GM18951 (cell line): ENCODE measurements at regions not wholly inside any gene's neighbourhood (a gene's known extent, or its start where the extent isn't known, plus 50 kb on each side); places are given as distances from the start of the nearest gene placed in this dataset.
"Not testable (repeated sequence)": the region's sequence is repeated elsewhere in the genome, so short reads cannot be mapped to it uniquely, and the experiment has no call there.

Source experiments
- POLR2A ChIP-seq: IDR thresholded peaks from 4 replicates; pipeline ENCODE4 v1.6.1; 2011; ENCODE audit warnings: mild to moderate bottlenecking; ENCODE audit not compliant: insufficient read length, insufficient read depth; ENCODE audit errors: extremely low read depth
- in situ Hi-C: fragments of 300-500 bp; cut with MboI; formaldehyde crosslinking; loops from one replicate; pipeline ENCODE4 v1.12.0; 2022; ENCODE audit warnings: low sequenced_read_pairs, mixed read lengths, inconsistent platforms; ENCODE audit not compliant: unreplicated experiment

- in situ Hi-C loops: no loop called here
- TF ChIP-seq POLR2A: no peak
Observed at GRCh38 chr2:194985258-194985657, 671.8 kb upstream of the SLC39A10 start.

- no peak for TF ChIP-seq POLR2A
- in situ Hi-C loops: no loop called here
Observed at GRCh38 chr2:194962254-194962653, 694.8 kb upstream of the SLC39A10 start.

GRCh38 chr2:194954218-194954617 is 702.8 kb upstream of the SLC39A10 start:
- TF ChIP-seq POLR2A: no peak
- in situ Hi-C loops: no loop called here

- no peak for TF ChIP-seq POLR2A
- in situ Hi-C loops: no loop called here
Observed at GRCh38 chr2:194946826-194947225, 710.2 kb upstream of the SLC39A10 start.

- in situ Hi-C loops: no loop called here
- TF ChIP-seq POLR2A: no peak
Observed at GRCh38 chr2:194938066-194938465, 719.0 kb upstream of the SLC39A10 start.

GRCh38 chr2:194927489-194927888 is 729.5 kb upstream of the SLC39A10 start:
- TF ChIP-seq POLR2A: no peak
- in situ Hi-C loops: no loop called here

GRCh38 chr2:194926873-194927272 is 730.2 kb upstream of the SLC39A10 start:
- in situ Hi-C loops: no loop called here

DNA sequence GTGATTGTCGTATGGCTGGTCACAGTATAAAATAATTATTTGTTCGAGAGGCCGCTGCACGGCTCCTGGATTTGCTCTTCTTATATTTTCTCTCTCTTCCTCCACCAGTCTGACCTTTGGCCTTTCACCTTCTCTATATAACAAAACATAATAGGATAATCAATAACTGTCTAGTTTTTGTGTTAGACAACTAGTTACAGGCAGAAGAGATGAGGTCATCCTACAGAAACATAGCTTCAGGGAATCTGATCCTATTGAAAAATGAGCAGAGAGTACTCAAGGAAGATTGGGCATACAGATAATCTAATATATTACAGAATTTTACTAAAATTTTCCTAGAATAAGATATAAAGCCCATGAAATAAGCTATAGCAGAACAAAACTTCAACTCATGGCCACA is 731.3 kb upstream of the SLC39A10 start:
- in situ Hi-C loops: no loop called here
- TF ChIP-seq POLR2A: no peak

More at GRCh38 chr2:194926873-194927272, 730.2 kb upstream of the SLC39A10 start:
- no peak for TF ChIP-seq POLR2A

DNA sequence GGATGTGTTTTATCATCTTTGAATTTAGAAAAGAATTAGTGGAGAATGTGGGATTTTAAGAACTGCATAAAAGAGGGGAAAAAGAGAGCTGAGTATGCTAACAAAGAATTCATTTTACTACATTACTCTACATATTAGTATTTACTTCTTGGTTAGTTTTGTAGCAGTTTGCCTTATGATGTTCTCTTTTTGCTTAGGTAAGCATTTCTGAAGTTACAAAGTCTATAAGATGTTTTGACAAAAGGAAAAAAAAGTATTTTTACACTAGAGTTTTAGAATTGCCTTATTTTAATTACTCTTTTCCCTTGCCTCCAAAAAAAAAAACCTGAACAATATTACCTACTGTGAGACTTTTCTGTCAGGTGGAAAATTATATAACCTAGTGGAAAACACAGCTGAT is 739.5 kb upstream of the SLC39A10 start:
- in situ Hi-C loops: no loop called here

GRCh38 chr2:194915485-194915884 is 741.5 kb upstream of the SLC39A10 start:
- TF ChIP-seq POLR2A: no peak
- in situ Hi-C loops: no loop called here

More for the DNA sequence above, 739.5 kb upstream of the SLC39A10 start:
- TF ChIP-seq POLR2A: no peak

DNA sequence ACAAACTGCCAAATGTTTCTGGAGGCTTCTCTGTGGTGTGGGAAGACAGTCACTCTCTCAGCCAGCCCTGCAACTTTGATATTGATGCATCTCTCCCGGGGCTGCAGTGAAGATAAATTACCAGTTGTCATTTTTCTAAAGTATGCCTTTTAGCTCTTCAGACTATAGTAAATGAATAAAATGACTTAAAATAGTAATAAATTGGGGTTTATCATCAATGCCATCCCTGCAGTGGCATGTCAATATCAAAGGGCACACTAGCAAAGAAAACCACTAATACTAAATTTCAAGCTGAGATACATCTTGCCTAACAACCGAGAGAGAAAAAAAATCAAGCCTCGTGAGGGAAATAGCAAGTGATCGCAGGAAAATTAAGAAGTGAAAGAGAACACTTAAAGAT is 749.5 kb upstream of the SLC39A10 start:
- in situ Hi-C loops: no loop called here
- TF ChIP-seq POLR2A: no peak

DNA sequence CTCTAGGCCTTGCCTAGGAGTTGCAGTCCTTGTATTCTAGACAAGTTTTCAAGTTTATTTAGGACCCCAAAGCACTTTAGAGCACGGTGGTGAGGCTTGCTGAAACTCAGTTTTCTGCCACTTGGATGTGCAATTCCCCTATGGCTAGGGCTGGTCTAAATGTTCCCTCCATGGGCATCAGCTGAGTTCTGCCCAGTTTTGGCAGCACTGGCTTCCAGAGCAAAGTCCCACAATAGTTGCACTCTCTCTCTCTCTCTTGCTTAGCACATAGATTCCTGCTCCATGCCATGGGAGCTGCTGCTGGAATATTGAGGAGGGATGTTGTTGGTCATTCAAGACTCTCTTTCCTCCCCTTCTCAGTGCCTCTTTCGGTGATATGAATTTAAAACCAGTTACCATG is 760.2 kb upstream of the SLC39A10 start:
- in situ Hi-C loops: no loop called here
- TF ChIP-seq POLR2A: no peak

DNA sequence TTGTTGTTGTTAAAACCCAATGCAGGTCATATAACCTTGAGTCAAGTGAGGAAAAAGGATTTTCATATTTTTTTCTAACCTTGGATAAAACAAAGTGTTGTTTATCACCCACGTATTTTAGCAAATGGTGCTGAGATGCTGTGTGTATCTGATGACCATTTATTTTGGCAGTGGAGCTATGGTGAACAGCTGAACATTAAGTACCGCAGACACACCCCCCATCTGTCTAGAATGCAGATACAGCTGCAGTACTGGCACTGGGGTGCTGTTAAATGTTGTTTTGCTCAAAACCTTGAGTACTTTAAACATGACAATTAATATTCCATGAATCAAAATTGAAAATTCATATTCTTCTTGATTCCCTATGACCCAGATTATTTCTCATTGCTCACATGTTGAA is 773.3 kb upstream of the SLC39A10 start:
- TF ChIP-seq POLR2A: no peak

GRCh38 chr2:194870974-194871535 is 786.0 kb upstream of the SLC39A10 start:
- in situ Hi-C loops: no loop called here
- TF ChIP-seq POLR2A: no peak

More for the DNA sequence above, 773.3 kb upstream of the SLC39A10 start:
- in situ Hi-C loops: no loop called here

- in situ Hi-C loops: no loop called here
- no peak for TF ChIP-seq POLR2A
Observed at GRCh38 chr2:194867328-194867727, 789.7 kb upstream of the SLC39A10 start.

DNA sequence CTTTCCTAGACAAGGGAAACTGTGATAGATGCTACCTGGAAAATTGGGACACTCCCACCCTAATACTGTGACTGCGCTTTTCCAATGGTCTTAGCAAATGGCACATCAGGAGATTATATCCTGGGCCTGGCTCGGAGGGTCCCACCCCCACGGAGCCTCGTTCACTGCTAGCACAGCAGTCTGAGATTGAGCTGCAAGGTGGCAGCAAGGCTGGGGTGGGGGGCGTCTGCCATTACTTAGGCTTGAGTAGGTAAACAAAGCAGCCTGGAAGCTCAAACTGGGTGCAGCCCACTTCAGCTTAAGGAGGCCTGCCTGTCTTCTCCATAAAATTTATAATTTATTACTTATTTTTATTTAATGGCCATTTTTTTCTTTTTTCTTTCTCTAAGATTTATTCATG is 802.1 kb upstream of the SLC39A10 start:
- TF ChIP-seq POLR2A: no peak
- in situ Hi-C loops: no loop called here

GRCh38 chr2:194842871-194843270 is 814.2 kb upstream of the SLC39A10 start:
- in situ Hi-C loops: no loop called here
- TF ChIP-seq POLR2A: no peak

GRCh38 chr2:194834371-194834770 is 822.7 kb upstream of the SLC39A10 start:
- in situ Hi-C loops: not testable (repeated sequence)
